NCI-H510A treated with DMSO at 0.1 percent for 48 hours (cell line): ENCODE measurements at regions not wholly inside any gene's neighbourhood (a gene's known extent, or its start where the extent isn't known, plus 50 kb on each side); places are given as distances from the start of the nearest gene placed in this dataset.

Source experiments
- DNase-seq: peaks from one replicate; lab custom pipeline; 2025; lab: John Stamatoyannopoulos, UW

DNA sequence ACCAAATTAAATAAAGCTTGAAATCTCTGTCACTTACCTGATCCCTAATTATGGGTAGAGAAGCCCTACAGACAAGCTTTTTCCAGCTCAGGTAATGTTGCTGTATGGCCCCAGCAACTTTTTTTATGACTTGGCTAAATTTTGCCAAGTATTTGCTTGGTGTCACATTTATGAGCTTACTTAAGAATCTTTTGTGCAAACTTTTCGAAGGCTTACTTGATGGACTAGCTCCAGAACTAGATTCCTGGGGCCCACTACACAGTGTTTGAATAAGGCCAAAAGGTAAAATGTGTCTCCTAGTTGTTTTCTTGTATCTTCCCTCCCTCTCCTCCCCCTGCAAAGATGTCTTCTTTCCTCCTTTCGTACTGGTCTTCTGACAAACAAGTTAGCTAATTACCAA lies 257.9 kb downstream of the OSR1 start:
- no peak for DNase-seq

- no peak for DNase-seq
Observed at GRCh38 chr2:19099181-19099580, 259.2 kb downstream of the OSR1 start.

GRCh38 chr2:19098467-19099160 lies 259.8 kb downstream of the OSR1 start:
- no peak for DNase-seq

DNA sequence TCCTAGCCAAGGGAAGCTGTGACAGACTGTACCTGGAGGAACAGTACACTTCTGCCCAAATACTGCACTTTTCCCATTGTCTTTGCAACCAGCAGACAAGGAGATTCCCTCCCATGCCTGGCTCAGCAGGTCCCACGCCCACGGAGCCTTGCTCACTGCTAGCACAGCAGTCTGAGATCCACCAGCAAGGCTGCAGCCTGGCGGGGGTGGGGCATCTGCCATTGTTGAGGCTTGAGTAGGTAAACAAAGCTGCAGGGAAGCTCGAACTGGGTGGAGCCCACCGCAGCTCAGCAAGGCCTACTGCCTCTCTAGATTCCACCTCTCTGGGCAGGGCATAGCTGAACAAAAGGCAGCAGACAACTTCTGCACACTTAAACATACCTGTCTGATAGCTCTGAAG lies 268.9 kb downstream of the OSR1 start:
- DNase-seq: peak; percentile 6

GRCh38 chr2:19086231-19086651 lies 272.2 kb downstream of the OSR1 start:
- no peak for DNase-seq

DNA sequence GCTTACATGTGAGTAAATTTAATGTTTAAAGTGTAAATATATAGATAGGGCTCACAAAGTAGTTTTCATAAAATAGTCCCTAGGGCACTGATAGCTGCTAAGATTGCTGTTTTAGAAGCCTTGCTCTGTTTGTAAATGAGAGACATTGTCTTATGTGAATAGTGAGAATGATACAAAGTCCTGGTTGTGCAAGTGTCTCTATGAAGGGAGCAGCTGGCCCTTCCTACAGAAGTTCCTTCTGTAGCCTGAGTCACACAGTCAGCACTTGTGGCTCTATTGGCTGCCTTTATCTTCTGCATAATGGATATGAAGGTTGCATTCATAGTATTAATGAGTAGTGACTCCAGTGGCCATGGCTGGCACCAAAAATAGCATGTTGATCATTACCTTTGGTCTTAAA lies 279.7 kb downstream of the OSR1 start:
- no peak for DNase-seq

DNA sequence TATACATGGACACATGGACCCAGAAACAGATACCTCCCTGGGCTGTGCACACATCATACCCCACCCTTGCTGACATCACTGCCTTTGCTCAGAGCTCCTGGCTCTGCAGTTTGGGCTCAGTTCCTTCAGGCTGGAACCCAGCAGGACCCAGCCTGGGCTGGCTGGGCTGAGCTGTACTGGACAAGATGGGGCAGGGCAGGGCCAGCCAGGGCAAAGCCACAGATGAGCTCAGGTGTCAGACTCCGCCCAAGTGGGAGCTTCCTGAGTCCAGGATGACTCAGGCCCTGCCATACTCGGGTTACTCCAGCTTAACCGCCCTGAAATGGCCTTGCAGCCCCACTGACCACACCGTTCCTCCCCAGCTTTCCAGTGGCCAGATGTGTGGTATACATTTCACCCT lies 284.9 kb downstream of the OSR1 start:
- peak; percentile 29 for DNase-seq

DNA sequence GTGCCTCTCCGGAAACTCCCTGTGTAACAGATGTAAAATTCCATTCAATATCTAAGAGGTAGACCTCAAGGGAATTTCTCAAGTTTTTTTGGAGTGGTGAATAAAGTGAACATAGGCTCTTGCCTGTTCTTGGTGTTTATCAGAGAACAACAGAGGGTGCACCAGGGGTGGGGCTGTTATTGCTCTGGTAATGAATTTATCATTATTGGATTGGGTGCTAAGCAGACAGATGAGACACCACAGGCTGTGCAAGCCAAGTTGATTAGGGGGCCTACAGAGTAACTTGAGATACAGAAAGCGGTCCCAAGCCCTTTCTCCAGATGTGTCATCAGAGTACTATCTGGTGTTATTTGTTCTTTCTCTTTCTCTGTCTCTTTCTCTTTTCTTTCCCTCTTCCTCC lies 286.3 kb downstream of the OSR1 start:
- no peak for DNase-seq

- DNase-seq: no peak
Observed at GRCh38 chr2:19070886-19071285, 287.5 kb downstream of the OSR1 start.

DNA sequence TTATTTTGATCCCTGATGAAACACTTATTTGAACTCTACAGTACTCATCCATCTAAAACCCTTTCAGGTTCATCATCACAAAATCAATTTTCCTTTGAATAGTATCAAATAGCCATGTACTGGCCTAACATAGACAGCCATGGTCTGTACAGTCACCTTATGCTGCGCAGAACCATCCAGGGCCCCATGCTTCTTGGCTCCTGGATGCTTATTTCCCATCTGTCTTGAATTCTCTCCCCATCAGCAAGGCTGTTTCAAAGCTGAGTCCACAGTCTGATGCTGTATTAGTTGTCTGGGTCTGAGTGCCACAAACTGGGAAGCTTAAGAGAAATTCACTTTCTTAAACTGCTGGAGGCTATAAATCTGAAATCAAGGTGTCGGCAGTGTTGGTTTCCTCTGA lies 290.2 kb downstream of the OSR1 start:
- no peak for DNase-seq

DNA sequence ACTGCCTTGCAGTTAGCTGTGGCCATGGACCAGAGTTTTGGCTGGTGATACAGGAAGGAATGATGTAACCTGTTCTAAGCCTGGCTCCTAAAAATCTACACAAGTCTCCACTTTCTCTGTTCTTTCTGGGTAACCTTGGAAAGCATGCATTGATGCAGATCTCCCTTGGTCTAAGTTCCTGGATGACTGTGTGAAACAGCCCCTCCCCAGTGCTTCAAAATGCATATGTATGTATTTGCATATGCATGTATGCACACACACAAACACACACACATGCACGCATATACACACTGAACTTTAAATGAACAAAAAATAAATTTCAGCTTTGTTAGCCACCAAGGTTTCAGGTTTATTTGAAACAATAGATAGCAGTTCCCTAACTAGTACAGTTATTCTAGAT lies 296.1 kb downstream of the OSR1 start:
- no peak for DNase-seq

GRCh38 chr2:19059076-19059475 lies 299.3 kb downstream of the OSR1 start:
- no peak for DNase-seq

- no peak for DNase-seq
Observed at GRCh38 chr2:19051203-19051831, 307.1 kb downstream of the OSR1 start.

DNA sequence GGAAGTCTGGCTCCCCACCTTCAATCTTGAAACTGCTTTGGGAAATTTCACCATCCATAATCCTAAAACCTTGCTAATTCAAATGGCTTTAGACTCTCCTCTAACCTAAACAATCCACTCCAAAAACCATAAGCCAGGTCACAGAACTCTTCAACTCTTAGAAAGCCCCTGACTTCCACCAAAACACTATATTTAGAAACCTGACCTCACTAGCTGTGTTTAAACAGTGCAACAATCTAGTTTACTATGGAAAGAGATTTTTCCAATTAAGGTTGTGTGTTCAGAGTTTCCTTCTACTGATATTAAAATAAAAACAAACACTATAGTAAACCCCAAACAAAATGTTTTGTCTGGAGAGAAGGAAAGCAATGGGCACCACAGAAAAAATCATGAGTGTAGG lies 308.1 kb downstream of the OSR1 start:
- DNase-seq: peak; percentile 15

- peak; percentile 89 for DNase-seq
Observed at GRCh38 chr2:19048593-19049266, 309.7 kb downstream of the OSR1 start.

- DNase-seq: no peak
Observed at GRCh38 chr2:19046986-19047780, 311.2 kb downstream of the OSR1 start.

- DNase-seq: no peak
Observed at GRCh38 chr2:19045151-19045550, 313.3 kb downstream of the OSR1 start.

GRCh38 chr2:19043893-19044292 lies 314.5 kb downstream of the OSR1 start:
- DNase-seq: no peak

DNA sequence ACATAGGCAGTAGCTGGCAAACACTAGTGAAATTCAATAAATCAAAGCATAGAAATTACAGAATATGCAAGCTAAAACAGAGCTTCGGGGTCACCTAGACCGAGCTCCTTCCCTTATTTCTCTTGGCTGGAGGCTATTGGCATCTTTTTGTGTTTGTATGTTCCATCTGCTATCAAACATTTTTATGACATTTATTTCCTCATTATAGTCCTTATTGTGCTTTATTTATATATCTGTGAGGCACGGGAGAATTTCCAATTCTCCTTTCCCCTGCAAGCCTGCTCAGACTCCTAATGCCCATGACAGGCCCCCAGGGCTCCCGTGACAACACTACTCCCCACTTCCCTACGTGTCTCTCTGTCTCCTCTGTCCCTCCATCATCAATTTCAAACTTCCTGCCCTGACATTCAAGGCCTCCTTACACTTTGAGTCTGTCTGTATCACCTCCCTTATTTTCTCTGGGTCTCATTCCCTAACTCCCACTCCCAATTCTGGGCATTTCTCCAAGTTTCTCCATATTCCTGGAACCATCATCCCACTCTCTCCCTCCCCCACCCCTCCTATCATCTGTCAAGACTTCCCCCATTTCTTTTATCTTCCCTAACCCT lies 316.9 kb downstream of the OSR1 start:
- DNase-seq: no peak

GRCh38 chr2:19038071-19039015 lies 320.1 kb downstream of the OSR1 start:
- no peak for DNase-seq

- DNase-seq: no peak
Observed at GRCh38 chr2:19036091-19036490, 322.3 kb downstream of the OSR1 start.
